ENCODE measurements at regions not wholly inside any gene's neighbourhood (a gene's known extent, or its start where the extent isn't known, plus 50 kb on each side); places are given as distances from the start of the nearest gene placed in this dataset.

DNA sequence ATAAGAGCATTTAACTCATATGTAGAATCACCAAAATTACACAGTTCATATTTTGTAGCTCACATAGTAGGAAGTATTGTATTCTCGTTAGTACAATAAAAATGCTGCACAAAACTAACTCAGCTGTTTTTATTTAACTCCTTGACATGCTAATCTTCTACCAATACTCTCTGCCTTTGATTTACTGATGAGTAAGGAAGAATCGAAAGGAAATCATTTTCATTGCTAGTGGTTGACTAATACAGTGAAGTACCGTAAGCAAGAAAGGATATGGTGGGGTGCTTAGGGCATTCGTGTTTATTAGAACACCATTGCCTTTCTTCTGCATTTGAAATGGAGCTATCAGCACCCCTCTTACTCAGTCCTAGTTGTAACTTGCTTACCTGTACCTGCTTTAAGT lies 1239.1 kb upstream of the TENM3 start:
- TF ChIP-seq, protein P1, sequence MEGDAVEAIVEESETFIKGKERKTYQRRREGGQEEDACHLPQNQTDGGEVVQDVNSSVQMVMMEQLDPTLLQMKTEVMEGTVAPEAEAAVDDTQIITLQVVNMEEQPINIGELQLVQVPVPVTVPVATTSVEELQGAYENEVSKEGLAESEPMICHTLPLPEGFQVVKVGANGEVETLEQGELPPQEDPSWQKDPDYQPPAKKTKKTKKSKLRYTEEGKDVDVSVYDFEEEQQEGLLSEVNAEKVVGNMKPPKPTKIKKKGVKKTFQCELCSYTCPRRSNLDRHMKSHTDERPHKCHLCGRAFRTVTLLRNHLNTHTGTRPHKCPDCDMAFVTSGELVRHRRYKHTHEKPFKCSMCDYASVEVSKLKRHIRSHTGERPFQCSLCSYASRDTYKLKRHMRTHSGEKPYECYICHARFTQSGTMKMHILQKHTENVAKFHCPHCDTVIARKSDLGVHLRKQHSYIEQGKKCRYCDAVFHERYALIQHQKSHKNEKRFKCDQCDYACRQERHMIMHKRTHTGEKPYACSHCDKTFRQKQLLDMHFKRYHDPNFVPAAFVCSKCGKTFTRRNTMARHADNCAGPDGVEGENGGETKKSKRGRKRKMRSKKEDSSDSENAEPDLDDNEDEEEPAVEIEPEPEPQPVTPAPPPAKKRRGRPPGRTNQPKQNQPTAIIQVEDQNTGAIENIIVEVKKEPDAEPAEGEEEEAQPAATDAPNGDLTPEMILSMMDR (IDR thresholded peaks at IDR 0.05): no peak

DNA sequence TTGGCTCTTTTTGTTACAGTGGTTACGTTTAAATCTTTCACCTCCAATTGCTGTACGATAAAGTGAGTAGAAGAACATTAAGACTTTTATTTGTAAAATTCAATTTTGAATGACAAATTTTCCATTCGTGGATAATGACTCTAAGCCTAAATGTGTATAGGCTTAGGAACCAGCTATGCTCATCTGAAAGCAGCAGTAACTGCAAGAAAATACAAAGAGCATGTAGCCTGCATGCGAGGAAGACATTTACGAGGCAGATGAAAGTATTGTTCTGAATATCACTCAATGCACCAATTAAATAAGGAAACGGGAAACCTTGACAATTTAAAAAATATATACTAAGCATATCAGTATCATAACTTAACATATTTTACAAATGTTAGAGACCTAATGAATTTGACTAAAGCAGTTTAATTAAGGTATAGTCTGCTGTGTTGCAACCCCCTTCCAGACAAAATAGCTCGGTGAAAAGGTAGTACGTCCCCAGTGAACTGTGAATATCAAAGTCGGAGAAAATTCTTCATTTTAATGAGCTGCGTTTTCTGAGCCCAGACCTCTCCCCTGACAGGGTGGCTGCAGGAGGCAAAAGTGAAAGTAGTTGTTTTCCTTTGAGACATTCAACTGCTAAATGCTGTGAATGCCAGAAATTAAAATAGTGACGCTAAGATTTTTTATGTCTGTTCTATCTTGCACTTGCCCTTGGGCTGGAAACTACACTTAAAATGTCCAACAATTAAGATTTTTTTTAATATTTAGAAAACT lies 1236.5 kb upstream of the TENM3 start:
- no peaks in the 10 kb centered on the region for H3K9me3 ChIP-seq
- TF ChIP-seq, protein P1 (IDR thresholded peaks at IDR 0.05): no peak
- no peaks in the 10 kb centered on the region for H3K36me3 ChIP-seq
- no peaks in the 10 kb centered on the region for H3K27me3 ChIP-seq
- no peaks in the 10 kb centered on the region for H3K4me1 ChIP-seq (ENCODE audit: control insufficient read depth in 1 of 2, insufficient read depth in 1 of 2, low read depth in 1 of 2, low read length in 1 of 2)
- no peak overlapping the region for H3K4me3 ChIP-seq (ENCODE audit: low read depth in 1 of 2, low read length in 1 of 2)
- H3K27ac ChIP-seq: no peak overlapping the region

More for the DNA sequence above, 1239.1 kb upstream of the TENM3 start:
- no peak overlapping the region for H3K4me3 ChIP-seq (ENCODE audit: low read depth in 1 of 2, low read length in 1 of 2)
- no peaks in the 10 kb centered on the region for H3K27me3 ChIP-seq
- no peaks in the 10 kb centered on the region for H3K9me3 ChIP-seq
- H3K36me3 ChIP-seq: no peaks in the 10 kb centered on the region
- no peaks in the 10 kb centered on the region for H3K4me1 ChIP-seq (ENCODE audit: control insufficient read depth in 1 of 2, insufficient read depth in 1 of 2, low read depth in 1 of 2, low read length in 1 of 2)
- H3K27ac ChIP-seq: no peak overlapping the region

DNA sequence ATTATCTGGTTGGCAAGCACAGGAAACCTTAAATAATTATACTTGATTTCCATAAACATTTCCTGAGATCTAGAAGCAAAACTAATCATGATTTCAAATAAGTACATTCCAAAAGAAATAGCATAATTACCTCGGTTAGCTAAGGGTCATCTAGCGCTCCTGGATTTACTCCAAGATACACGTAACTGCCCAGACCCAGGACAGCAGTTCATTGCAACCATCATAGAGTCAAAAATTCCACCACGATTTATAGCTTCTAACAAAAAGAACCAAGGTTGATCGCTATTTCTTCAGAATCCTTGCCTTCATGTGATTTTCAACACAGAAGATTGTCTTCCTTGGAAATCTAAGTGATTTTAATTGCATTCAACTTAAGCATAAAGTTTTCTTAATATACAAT lies 1235.5 kb upstream of the TENM3 start:
- no peaks in the 10 kb centered on the region for H3K27me3 ChIP-seq

DNA sequence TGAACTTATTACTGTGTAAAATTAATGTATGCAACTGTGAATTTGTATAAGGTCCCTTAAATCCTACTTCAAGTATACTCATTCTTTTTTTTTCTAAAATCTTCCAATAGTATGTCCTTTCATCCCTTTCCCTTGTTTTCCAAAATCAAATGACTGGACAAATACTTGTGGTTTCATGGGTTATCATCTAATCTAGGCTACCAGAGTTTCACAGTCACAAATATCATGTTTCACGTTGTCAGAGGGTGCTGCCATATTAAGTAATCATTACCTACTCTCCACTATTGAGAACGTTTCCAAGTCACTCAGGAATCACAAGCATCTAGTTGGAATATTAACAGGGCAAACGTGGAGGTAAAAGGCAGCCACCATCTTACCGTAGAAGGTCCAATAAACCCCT lies 1235.0 kb upstream of the TENM3 start:
- TF ChIP-seq, protein P1 (IDR thresholded peaks at IDR 0.05): no peak
- no peaks in the 10 kb centered on the region for H3K9me3 ChIP-seq
- H3K36me3 ChIP-seq: no peaks in the 10 kb centered on the region
- no peak overlapping the region for H3K4me3 ChIP-seq (ENCODE audit: low read depth in 1 of 2, low read length in 1 of 2)
- H3K27me3 ChIP-seq: no peaks in the 10 kb centered on the region
- no peaks in the 10 kb centered on the region for H3K4me1 ChIP-seq (ENCODE audit: control insufficient read depth in 1 of 2, insufficient read depth in 1 of 2, low read depth in 1 of 2, low read length in 1 of 2)
- H3K27ac ChIP-seq: no peak overlapping the region

More for the DNA sequence above, 1235.5 kb upstream of the TENM3 start:
- no peak overlapping the region for H3K4me3 ChIP-seq (ENCODE audit: low read depth in 1 of 2, low read length in 1 of 2)
- TF ChIP-seq, protein P1 (IDR thresholded peaks at IDR 0.05): no peak
- no peaks in the 10 kb centered on the region for H3K9me3 ChIP-seq
- H3K4me1 ChIP-seq (ENCODE audit: control insufficient read depth in 1 of 2, insufficient read depth in 1 of 2, low read depth in 1 of 2, low read length in 1 of 2): no peaks in the 10 kb centered on the region
- H3K27ac ChIP-seq: no peak overlapping the region
- H3K36me3 ChIP-seq: no peaks in the 10 kb centered on the region

DNA sequence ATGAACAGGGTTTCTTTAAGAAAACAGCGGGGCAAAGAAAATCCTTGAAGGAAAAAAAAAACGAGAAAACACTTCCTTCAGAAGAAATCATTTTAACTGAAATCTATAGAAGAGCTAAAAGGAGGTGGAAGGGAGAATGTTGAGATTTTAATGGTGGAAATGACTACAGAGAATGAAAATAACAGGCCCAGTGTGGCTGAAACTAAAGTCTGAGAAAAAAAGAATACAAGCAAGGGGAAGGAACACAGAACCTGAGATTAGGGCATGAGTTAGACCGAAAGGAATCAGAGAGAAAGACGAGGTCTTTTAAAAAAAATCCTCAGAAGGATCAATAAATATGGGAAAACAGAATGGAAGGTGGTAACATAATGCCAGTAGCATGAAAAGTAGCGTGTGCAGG lies 1230.0 kb upstream of the TENM3 start:
- no peak overlapping the region for H3K27ac ChIP-seq
- H3K9me3 ChIP-seq: no peaks in the 10 kb centered on the region
- no peaks in the 10 kb centered on the region for H3K27me3 ChIP-seq
- TF ChIP-seq, protein P1 (IDR thresholded peaks at IDR 0.05): no peak
- no peaks in the 10 kb centered on the region for H3K36me3 ChIP-seq
- H3K4me1 ChIP-seq (ENCODE audit: control insufficient read depth in 1 of 2, insufficient read depth in 1 of 2, low read depth in 1 of 2, low read length in 1 of 2): no peaks in the 10 kb centered on the region
- no peak overlapping the region for H3K4me3 ChIP-seq (ENCODE audit: low read depth in 1 of 2, low read length in 1 of 2)
